Upper lobe of right lung (tissue), 1 donor: ENCODE measurements at regions not wholly inside any gene's neighbourhood (a gene's known extent, or its start where the extent isn't known, plus 50 kb on each side); places are given as distances from the start of the nearest gene placed in this dataset.

Source experiments
- ATAC-seq: fragments of 200-7000 bp; cut with Tn5 transposase; one replicate; pipeline ENCODE4 v1.9.1; 2020; ENCODE audit warnings: mild to moderate bottlenecking, moderate library complexity
- DNase-seq: peaks from one replicate; pipeline ENCODE4 v3.0.0-alpha.2; 2020
- H3K27ac ChIP-seq: fragments of 200-600 bp; one replicate; pipeline ENCODE4 v1.8.0; 2022
- H3K27me3 ChIP-seq: fragments of 200-600 bp; one replicate; pipeline ENCODE4 v1.8.0; 2022; ENCODE audit warnings: mild to moderate bottlenecking
- H3K36me3 ChIP-seq: fragments of 200-600 bp; one replicate; pipeline ENCODE4 v1.8.0; 2022
- H3K4me1 ChIP-seq: fragments of 200-600 bp; one replicate; pipeline ENCODE4 v1.8.0; 2022
- H3K4me3 ChIP-seq: fragments of 200-600 bp; one replicate; pipeline ENCODE4 v1.8.0; 2022; ENCODE audit warnings: mild to moderate bottlenecking
- H3K9me3 ChIP-seq: fragments of 200-600 bp; one replicate; pipeline ENCODE4 v1.8.0; 2022
- intact Hi-C: fragments of 100-400 bp; cut with DNase I; formaldehyde crosslinking; loops from one replicate; pipeline ENCODE4 v1.11.0; 2022
- TF ChIP-seq, protein P1 (sequence below): fragments of 200-600 bp; IDR thresholded peaks from one replicate; pipeline ENCODE4 v1.8.0; 2022; ENCODE audit warnings: antibody characterized with exemption
- donor health status: DM: no; HTN: yes; CAD: no; lungs with severe emphysema.

- Histone ChIP-seq H3K27ac (no peak overlapping the region), H3K9me3 (no peaks in the 10 kb centered on the region), H3K4me1 (no peaks in the 10 kb centered on the region), H3K36me3 (no peaks in the 10 kb centered on the region), H3K27me3 (no peaks in the 10 kb centered on the region), H3K4me3 (no peak overlapping the region)
- no peak for ATAC-seq
- DNase-seq = no peak
- intact Hi-C loops = no loop called here
- TF ChIP-seq, protein P1, sequence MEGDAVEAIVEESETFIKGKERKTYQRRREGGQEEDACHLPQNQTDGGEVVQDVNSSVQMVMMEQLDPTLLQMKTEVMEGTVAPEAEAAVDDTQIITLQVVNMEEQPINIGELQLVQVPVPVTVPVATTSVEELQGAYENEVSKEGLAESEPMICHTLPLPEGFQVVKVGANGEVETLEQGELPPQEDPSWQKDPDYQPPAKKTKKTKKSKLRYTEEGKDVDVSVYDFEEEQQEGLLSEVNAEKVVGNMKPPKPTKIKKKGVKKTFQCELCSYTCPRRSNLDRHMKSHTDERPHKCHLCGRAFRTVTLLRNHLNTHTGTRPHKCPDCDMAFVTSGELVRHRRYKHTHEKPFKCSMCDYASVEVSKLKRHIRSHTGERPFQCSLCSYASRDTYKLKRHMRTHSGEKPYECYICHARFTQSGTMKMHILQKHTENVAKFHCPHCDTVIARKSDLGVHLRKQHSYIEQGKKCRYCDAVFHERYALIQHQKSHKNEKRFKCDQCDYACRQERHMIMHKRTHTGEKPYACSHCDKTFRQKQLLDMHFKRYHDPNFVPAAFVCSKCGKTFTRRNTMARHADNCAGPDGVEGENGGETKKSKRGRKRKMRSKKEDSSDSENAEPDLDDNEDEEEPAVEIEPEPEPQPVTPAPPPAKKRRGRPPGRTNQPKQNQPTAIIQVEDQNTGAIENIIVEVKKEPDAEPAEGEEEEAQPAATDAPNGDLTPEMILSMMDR = no peak
Measured at GRCh38 chr5:92419261-92419660, 1036.1 kb upstream of the ARRDC3 start.

- Histone ChIP-seq H3K4me3 (no peak overlapping the region), H3K27me3 (no peaks in the 10 kb centered on the region), H3K4me1 (no peaks in the 10 kb centered on the region), H3K9me3 (no peaks in the 10 kb centered on the region), H3K36me3 (no peaks in the 10 kb centered on the region), H3K27ac (no peak overlapping the region)
- TF ChIP-seq, protein P1 = no peak
- ATAC-seq (no peak), DNase-seq (no peak)
- intact Hi-C loops = no loop called here
Measured at GRCh38 chr5:92418341-92418740, 1035.2 kb upstream of the ARRDC3 start.

GRCh38 chr5:92409134-92409533 is 1026.0 kb upstream of the ARRDC3 start:
- no peaks in the 10 kb centered on the region for H3K4me1 ChIP-seq
- no peaks in the 10 kb centered on the region for H3K27me3 ChIP-seq
- no peaks in the 10 kb centered on the region for H3K9me3 ChIP-seq
- no peak overlapping the region for H3K4me3 ChIP-seq
- ATAC-seq (no peak), DNase-seq (no peak)
- TF ChIP-seq, protein P1 = no peak
- intact Hi-C loops = no loop called here
- no peaks in the 10 kb centered on the region for H3K36me3 ChIP-seq
- H3K27ac ChIP-seq = no peak overlapping the region

GRCh38 chr5:92402956-92403702 is 1020.0 kb upstream of the ARRDC3 start:
- H3K9me3 ChIP-seq = no peaks in the 10 kb centered on the region
- DNase-seq (no peak), ATAC-seq (no peak)
- no peaks in the 10 kb centered on the region for H3K27me3 ChIP-seq
- no peak overlapping the region for H3K4me3 ChIP-seq
- intact Hi-C loops = no loop called here
- no peaks in the 10 kb centered on the region for H3K4me1 ChIP-seq
- TF ChIP-seq, protein P1 = no peak
- no peak overlapping the region for H3K27ac ChIP-seq
- H3K36me3 ChIP-seq = no peaks in the 10 kb centered on the region

- H3K4me1 ChIP-seq = no peaks in the 10 kb centered on the region
- intact Hi-C loops = no loop called here
- no peak overlapping the region for H3K27ac ChIP-seq
- TF ChIP-seq, protein P1 = no peak
- DNase-seq = no peak
- no peaks in the 10 kb centered on the region for H3K9me3 ChIP-seq
- no peaks in the 10 kb centered on the region for H3K36me3 ChIP-seq
- no peak overlapping the region for H3K4me3 ChIP-seq
- no peak for ATAC-seq
- H3K27me3 ChIP-seq = no peaks in the 10 kb centered on the region
Measured at GRCh38 chr5:92402045-92402444, 1018.9 kb upstream of the ARRDC3 start.

DNA sequence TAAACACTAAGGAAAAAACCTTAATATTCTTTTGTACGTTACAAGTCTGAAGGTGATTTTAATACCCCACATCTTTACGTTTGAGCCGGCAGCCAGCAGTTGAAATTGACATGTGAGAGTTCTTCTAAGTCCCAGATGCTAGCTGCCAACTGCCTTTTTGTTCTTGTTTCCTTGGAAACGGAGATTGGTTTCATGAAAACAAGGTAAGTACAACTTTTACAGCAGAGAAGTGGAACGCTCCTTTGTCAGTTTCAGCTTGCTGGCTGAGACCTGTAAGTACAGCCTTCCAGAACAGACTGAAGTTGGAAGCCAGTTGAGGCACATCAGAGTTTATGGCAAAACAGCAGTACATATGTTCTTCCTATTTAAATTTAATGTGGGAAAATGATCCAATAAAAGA is 1018.4 kb upstream of the ARRDC3 start:
- ATAC-seq = no peak
- DNase-seq = no peak
- no peaks in the 10 kb centered on the region for H3K4me1 ChIP-seq
- no peaks in the 10 kb centered on the region for H3K27me3 ChIP-seq
- H3K9me3 ChIP-seq = no peaks in the 10 kb centered on the region
- no peak overlapping the region for H3K27ac ChIP-seq
- intact Hi-C loops = no loop called here
- H3K36me3 ChIP-seq = no peaks in the 10 kb centered on the region
- H3K4me3 ChIP-seq = no peak overlapping the region
- TF ChIP-seq, protein P1 = no peak
